ENCODE measurements at regions not wholly inside any gene's neighbourhood (a gene's known extent, or its start where the extent isn't known, plus 50 kb on each side); places are given as distances from the start of the nearest gene placed in this dataset.
"Not testable (repeated sequence)": the region's sequence is repeated elsewhere in the genome, so short reads cannot be mapped to it uniquely, and the experiment has no call there.

- ATAC-seq = peak; percentile 84
These were observed 70.0 kb downstream of the LMO4 start for GRCh38 chr1:87398641-87399040.

- peak; percentile 95 for ATAC-seq
These were observed 70.6 kb downstream of the LMO4 start for GRCh38 chr1:87399264-87399663.

GRCh38 chr1:87399701-87400100 is 71.0 kb downstream of the LMO4 start:
- ATAC-seq = peak; percentile 61

- no peak for ATAC-seq
These were observed 72.1 kb downstream of the LMO4 start for GRCh38 chr1:87400813-87401212.

GRCh38 chr1:87402241-87403002 is 73.7 kb downstream of the LMO4 start:
- no peak for ATAC-seq

GRCh38 chr1:87403061-87403820 is 74.6 kb downstream of the LMO4 start:
- ATAC-seq = no peak

GRCh38 chr1:87404296-87404695 is 75.6 kb downstream of the LMO4 start:
- no peak for ATAC-seq

GRCh38 chr1:87408665-87409248 is 80.1 kb downstream of the LMO4 start:
- no peak for ATAC-seq

GRCh38 chr1:87410776-87411480 is 82.2 kb downstream of the LMO4 start:
- ATAC-seq = no peak

GRCh38 chr1:87413846-87414245 is 85.2 kb downstream of the LMO4 start:
- ATAC-seq = not testable (repeated sequence)

- ATAC-seq = no peak
These were observed 89.4 kb downstream of the LMO4 start for GRCh38 chr1:87418048-87418447.

GRCh38 chr1:87421809-87422208 is 93.1 kb downstream of the LMO4 start:
- ATAC-seq = no peak

- no peak for ATAC-seq
These were observed 95.9 kb downstream of the LMO4 start for GRCh38 chr1:87424541-87424940.

- no peak for ATAC-seq
These were observed 98.0 kb downstream of the LMO4 start for GRCh38 chr1:87426463-87427249.

- ATAC-seq = no peak
These were observed 99.7 kb downstream of the LMO4 start for GRCh38 chr1:87428367-87428766.

- no peak for ATAC-seq
These were observed 100.2 kb downstream of the LMO4 start for GRCh38 chr1:87428883-87429282.

- ATAC-seq = no peak
These were observed 104.0 kb downstream of the LMO4 start for GRCh38 chr1:87432685-87433084.

- ATAC-seq = not testable (repeated sequence)
These were observed 104.4 kb downstream of the LMO4 start for GRCh38 chr1:87433101-87433500.

- peak; percentile 79 for ATAC-seq
These were observed 106.8 kb downstream of the LMO4 start for GRCh38 chr1:87435484-87435883.

GRCh38 chr1:87436115-87436514 is 107.4 kb downstream of the LMO4 start:
- not testable (repeated sequence) for ATAC-seq

GRCh38 chr1:87436534-87436933 is 107.9 kb downstream of the LMO4 start:
- peak; percentile 22 for ATAC-seq

- no peak for ATAC-seq
These were observed 109.1 kb downstream of the LMO4 start for GRCh38 chr1:87437663-87438295.
